Heart right ventricle (tissue), 16 donors: ENCODE measurements at regions not wholly inside any gene's neighbourhood (a gene's known extent, or its start where the extent isn't known, plus 50 kb on each side); places are given as distances from the start of the nearest gene placed in this dataset.

Experiments used
- ATAC-seq, 8 donors: fragments of 200-7000 bp; cut with Tn5 transposase; one replicate each; pipeline ENCODE4 v1.9.1; 2020; ENCODE audit warnings: mild to moderate bottlenecking in 8 of 8, moderate library complexity in 8 of 8, moderate number of reproducible peaks in 1 of 8
- DNase-seq, 2 donors: peaks; one replicate each; pipeline ENCODE4 v3.0.0-alpha.2; 2020
- H3K27ac ChIP-seq, 10 donors: fragments of 200-600 bp; sonication (generic) in 2 of 10; one replicate each; pipeline versions ENCODE4 v1.5.0 to v1.8.0; 2020 to 2022; ENCODE audit warnings: mild to moderate bottlenecking in 3 of 10
- H3K27me3 ChIP-seq, 7 donors: fragments of 200-600 bp; one replicate each; pipeline ENCODE4 v1.8.0; 2021 to 2022; ENCODE audit warnings: mild to moderate bottlenecking in 2 of 7
- H3K36me3 ChIP-seq, 9 donors: fragments of 200-600 bp; sonication (generic) in 1 of 9; one replicate each; pipeline versions ENCODE4 v1.5.0 to v1.8.0; 2020 to 2022; ENCODE audit warnings: mild to moderate bottlenecking in 2 of 9
- H3K4me1 ChIP-seq, 9 donors: fragments of 200-600 bp; sonication (generic) in 1 of 9; one replicate each; pipeline versions ENCODE4 v1.5.0 to v1.8.0; 2020 to 2022; ENCODE audit warnings: mild to moderate bottlenecking in 4 of 9
- H3K4me3 ChIP-seq, 10 donors: fragments of 200-600 bp; sonication (generic) in 2 of 10; one replicate each; pipeline versions ENCODE4 v1.5.0 to v1.8.0; 2020 to 2022; ENCODE audit warnings: mild to moderate bottlenecking in 7 of 10, moderate library complexity in 2 of 10
- H3K9me3 ChIP-seq, 11 donors: fragments of 200-600 bp in 10 of 11; sonication (generic) in 2 of 11; one replicate each; pipeline versions ENCODE4 v1.5.0 to v1.8.0; 2013 to 2022; ENCODE audit warnings: mild to moderate bottlenecking in 2 of 11, control low read depth in 1 of 11, moderate library complexity in 1 of 11
- CTCF ChIP-seq, 9 donors: fragments of 200-600 bp; sonication (generic) in 2 of 9; IDR thresholded peaks; one replicate each; pipeline versions ENCODE4 v1.5.0 to v1.8.0; 2021 to 2022; ENCODE audit warnings: antibody characterized with exemption in 9 of 9, mild to moderate bottlenecking in 5 of 9, moderate library complexity in 1 of 9
- WGBS, 2 donors: extraction: QIAGEN DNeasy Blood & Tissue Kit; methylation state at CpG; one replicate each; pipeline ENCODE4 v1.1.7; 2013; ENCODE audit warnings: inconsistent platforms in 1 of 2; 5-methylcytosine and 5-hydroxymethylcytosine counted together
- intact Hi-C, 10 donors: fragments of 100-400 bp; cut with DNase I; formaldehyde crosslinking; loops; one replicate each; pipeline versions ENCODE4 v1.11.1 to v1.14.2; 2022
- donor health status: Arrhythmogenic right ventricular cardiomyopathy.
- donor health status: ischemic (EF 13 %, LVEDD 7.1; RV severe dilation, severe dysfunction).
- donor health status: healthy with polysubstance abuse.
- donor health status: DM: no; HTN: yes; CAD: no.
- donor health status: DM: no; HTN: no; CAD: no.
- donor health status: ischemic (EF 25% LVEDD 6.9; RV normal size, moderate dysfunction).
- donor health status: ischemic (EF 25% LVEDD 5.7; RV mildly dilated, moderate dysfunction).
- donor health status: healthy.
- donor health status: DM: yes; HTN: yes; CAD: no.
- donor health status: Ischemic cardiomyopathy.
- donor health status: ischemic (EF 35%, LVEDD 5.7; RV mildly dilated, moderate dysfunction).
- donor health status: nonischemic (EF 11% LVEDD 7.7; RV severe dilation, severe dysfunction).
- donor health status: DM: yes; HTN: yes; CAD: no.
- donor health status: PGD.
- donor health status: ischemic (EF 29% LVEDD 5.4; RV normal size, mild dysfunction).
- donor health status: nonischemic (EF 23%, LVEDD 6.1; RV moderate dilation, normal function).

DNA sequence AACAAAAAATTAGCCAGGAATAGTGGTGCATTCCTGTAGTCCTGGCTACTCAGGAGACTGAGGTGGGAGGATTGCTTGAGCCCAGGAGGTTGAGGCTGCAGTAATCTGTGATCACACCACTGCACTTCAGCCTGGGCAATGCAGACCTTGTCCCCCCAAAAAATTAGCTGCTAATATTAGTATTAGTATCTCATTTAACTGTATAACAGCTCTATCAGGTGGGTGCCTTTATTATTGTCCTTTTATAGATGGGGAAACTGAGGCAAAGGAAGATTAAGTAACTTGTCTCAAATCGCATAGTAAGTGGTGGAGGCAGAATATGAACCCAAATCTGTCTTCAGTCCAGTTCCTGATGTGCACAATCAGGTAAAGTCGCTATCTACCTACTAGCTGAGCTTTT, 142.3 kb upstream of the CRY1 start:
- 78 to 80% methylated on average over 2 of the region's 2 CpGs for WGBS, 2 donors
- intact Hi-C loops, result no loop called here
- DNase-seq (no peak), ATAC-seq (no peak)
- H3K27ac ChIP-seq, result no peak overlapping the region
- no peaks in the 10 kb centered on the region for H3K9me3 ChIP-seq
- H3K4me1 ChIP-seq, result no peaks in the 10 kb centered on the region
- H3K36me3 ChIP-seq, result no peaks in the 10 kb centered on the region
- TF ChIP-seq CTCF (IDR thresholded peaks at IDR 0.05), result no peak
- peaks cover 0 to 55% (median 18%) of the 10 kb centered on the region in 7 donors for H3K27me3 ChIP-seq
- no peak overlapping the region for H3K4me3 ChIP-seq

DNA sequence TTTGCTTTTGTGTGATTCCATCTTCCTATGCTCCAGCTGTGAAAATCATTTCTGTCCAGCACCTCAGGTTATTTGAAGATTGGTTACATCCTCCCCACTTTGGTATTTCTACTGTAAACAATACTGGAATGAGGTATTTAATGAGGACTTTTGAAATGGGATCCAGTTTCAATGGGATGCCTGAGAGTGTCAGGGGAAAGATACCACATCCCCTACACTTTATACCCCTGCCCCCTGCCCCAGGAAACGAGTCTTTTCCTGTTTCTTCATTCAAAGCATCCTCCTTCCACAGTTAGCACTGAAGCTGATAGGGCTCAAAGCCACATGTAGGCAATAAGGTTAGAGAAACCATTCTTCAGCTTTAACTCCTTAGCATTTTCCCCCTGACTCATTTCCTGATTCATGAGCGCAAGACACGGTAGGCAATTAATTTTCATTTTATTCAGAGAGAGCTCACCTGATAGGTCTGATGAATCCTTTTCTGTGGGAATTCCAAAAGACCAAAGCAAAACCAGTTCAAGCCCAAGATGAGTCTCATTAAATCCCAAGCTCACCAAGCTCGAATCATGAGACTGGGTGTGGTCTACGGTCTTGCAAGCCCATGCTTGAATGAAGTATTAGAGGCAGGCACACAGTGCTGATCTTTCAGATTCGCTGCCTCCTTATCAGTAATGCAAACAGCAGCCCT, 143.6 kb upstream of the CRY1 start:
- no peaks in the 10 kb centered on the region for H3K4me1 ChIP-seq
- H3K9me3 ChIP-seq, result no peaks in the 10 kb centered on the region
- H3K4me3 ChIP-seq, result no peak overlapping the region
- intact Hi-C loops, result no loop called here
- ATAC-seq, result no peak
- H3K27ac ChIP-seq, result no peak overlapping the region
- 38 to 40% methylated on average over 6 of the region's 6 CpGs for WGBS, 2 donors
- peaks cover 0 to 46% (median 14%) of the 10 kb centered on the region in 7 donors for H3K27me3 ChIP-seq
- no peak for DNase-seq
- TF ChIP-seq CTCF (IDR thresholded peaks at IDR 0.05), result no peak
- no peaks in the 10 kb centered on the region for H3K36me3 ChIP-seq

DNA sequence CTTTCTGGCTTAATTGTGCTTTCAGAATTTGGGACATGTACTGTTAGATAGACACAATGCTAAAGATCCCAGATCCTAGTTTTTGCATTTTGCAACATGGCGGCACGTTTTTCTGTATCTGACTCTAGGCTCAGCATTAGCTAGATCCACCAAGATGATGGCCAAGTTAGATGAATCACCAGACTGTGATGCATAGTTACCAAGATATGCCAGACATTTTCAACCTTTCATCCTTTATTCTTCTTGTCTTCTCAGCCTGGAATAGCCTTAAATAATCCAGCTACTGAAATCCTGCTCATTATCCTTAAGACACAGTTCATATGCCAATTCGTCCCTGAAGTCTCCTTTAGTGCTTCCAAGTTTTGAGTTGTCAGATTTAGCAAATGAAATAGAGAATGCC, 144.9 kb upstream of the CRY1 start:
- no peaks in the 10 kb centered on the region for H3K36me3 ChIP-seq
- 78 to 83% methylated on average over 3 of the region's 3 CpGs for whole genome bisulfite sequencing, 2 donors
- no peak for DNase-seq
- H3K4me3 ChIP-seq, result no peak overlapping the region
- TF ChIP-seq CTCF (IDR thresholded peaks at IDR 0.05), result no peak
- H3K27ac ChIP-seq, result no peak overlapping the region
- ATAC-seq, result no peak
- peaks cover 0 to 46% (median 15%) of the 10 kb centered on the region in 7 donors for H3K27me3 ChIP-seq
- H3K9me3 ChIP-seq, result no peaks in the 10 kb centered on the region
- intact Hi-C loops, result no loop called here
- H3K4me1 ChIP-seq, result no peaks in the 10 kb centered on the region

DNA sequence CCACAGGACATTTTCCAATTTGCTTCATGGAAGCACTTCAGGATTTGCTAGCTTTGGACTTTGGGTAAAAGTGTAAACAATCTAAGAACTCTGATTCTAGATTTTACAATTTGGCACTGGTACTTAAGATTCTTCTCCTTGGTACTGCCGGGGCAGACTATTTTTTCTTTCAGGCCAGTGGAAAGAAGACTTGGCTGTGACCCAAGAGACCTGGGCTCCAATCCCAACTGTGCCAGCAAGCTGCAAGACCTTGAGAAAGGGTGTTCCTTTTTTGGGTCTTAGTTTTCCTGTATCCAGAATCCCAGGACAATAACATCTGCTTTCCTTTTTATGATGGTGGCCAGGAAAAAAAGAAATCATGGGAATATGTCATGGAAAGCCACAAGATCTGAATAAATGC, 148.1 kb upstream of the CRY1 start:
- Histone ChIP-seq H3K36me3 (no peaks in the 10 kb centered on the region), H3K4me3 (no peak overlapping the region), H3K27me3 (peaks cover 0 to 57% (median 19%) of the 10 kb centered on the region in 7 donors), H3K27ac (no peak overlapping the region), H3K9me3 (no peaks in the 10 kb centered on the region), H3K4me1 (no peaks in the 10 kb centered on the region)
- intact Hi-C loops, result no loop called here
- ATAC-seq (no peak), DNase-seq (no peak)
- 33 to 37% methylated on average over 1 of the region's 1 CpG for WGBS, 2 donors
- no peak for TF ChIP-seq CTCF (IDR thresholded peaks at IDR 0.05)
